Keratinocyte (primary cell): ENCODE measurements at regions not wholly inside any gene's neighbourhood (a gene's known extent, or its start where the extent isn't known, plus 50 kb on each side); places are given as distances from the start of the nearest gene placed in this dataset.

Experiments used
- DNase-seq: peaks from one replicate; pipeline ENCODE4 v3.0.0-alpha.2; 2011; ENCODE audit warnings: low read depth, missing footprints, low spot score
- FAIRE-seq: peaks from 2 replicates; lab custom pipeline; 2011; peaks lifted over from hg19 to GRCh38; lab: Jason Lieb, UNC
- H2AFZ ChIP-seq: 2 replicates; pipeline ENCODE4 v1.6.0; 2012; ENCODE audit warnings: low read length, control low read depth, inconsistent platforms; ENCODE audit not compliant: control insufficient read depth
- H3K27ac ChIP-seq: 2 replicates; pipeline ENCODE4 v1.5.1; 2011; ENCODE audit warnings: low read length; ENCODE audit not compliant: control insufficient read depth, insufficient read depth
- H3K27me3 ChIP-seq: 3 replicates; pipeline ENCODE4 v1.6.0; 2011; ENCODE audit warnings: low read length; ENCODE audit not compliant: control insufficient read depth, insufficient read depth; ENCODE audit errors: extremely low read depth
- H3K36me3 ChIP-seq, 2 experiments: 2 replicates in 1 of 2; 3 replicates in 1 of 2; pipeline ENCODE4 v1.5.1; 2011; ENCODE audit warnings: low read length in 2 of 2, mild to moderate bottlenecking in 1 of 2; ENCODE audit not compliant: control insufficient read depth in 2 of 2, insufficient read depth in 2 of 2; ENCODE audit errors: extremely low read depth in 1 of 2
- H3K4me1 ChIP-seq: 3 replicates; pipeline ENCODE4 v1.5.1; 2011; ENCODE audit warnings: low read length; ENCODE audit not compliant: control insufficient read depth, insufficient read depth; ENCODE audit errors: extremely low read depth
- H3K4me2 ChIP-seq: 3 replicates; pipeline ENCODE4 v1.6.0; 2011; ENCODE audit warnings: low read depth, low read length; ENCODE audit not compliant: control insufficient read depth, insufficient read depth; ENCODE audit errors: extremely low read depth
- H3K4me3 ChIP-seq, 3 experiments: fragments of 200-600 bp in 1 of 3; sonication (generic) in 1 of 3; 2 replicates in 2 of 3; 3 replicates in 1 of 3; pipeline ENCODE4 v1.5.1; 2011 to 2016; ENCODE audit warnings: low read length in 3 of 3, mild to moderate bottlenecking in 3 of 3, control low read depth in 2 of 3, inconsistent platforms in 1 of 3, low read depth in 1 of 3, mixed read lengths in 1 of 3, mixed run types in 1 of 3, moderate library complexity in 1 of 3; ENCODE audit not compliant: control insufficient read depth in 2 of 3, insufficient read depth in 2 of 3; ENCODE audit errors: extremely low read depth in 1 of 3
- H3K79me2 ChIP-seq: 2 replicates; pipeline ENCODE4 v1.6.0; 2012; ENCODE audit warnings: low read length; ENCODE audit not compliant: control insufficient read depth, insufficient read depth
- H3K9ac ChIP-seq: 3 replicates; pipeline ENCODE4 v1.6.0; 2011; ENCODE audit warnings: low read length; ENCODE audit not compliant: control insufficient read depth, insufficient read depth; ENCODE audit errors: extremely low read depth
- H3K9me1 ChIP-seq: 3 replicates; pipeline ENCODE4 v1.6.0; 2011; ENCODE audit warnings: low read length; ENCODE audit not compliant: control insufficient read depth, insufficient read depth; ENCODE audit errors: extremely low read depth
- H3K9me3 ChIP-seq: 2 replicates; pipeline ENCODE4 v1.5.1; 2012; ENCODE audit warnings: low read depth, low read length; ENCODE audit not compliant: control insufficient read depth
- H4K20me1 ChIP-seq: 3 replicates; pipeline ENCODE4 v1.6.0; 2011; ENCODE audit warnings: low read length; ENCODE audit not compliant: control insufficient read depth, insufficient read depth; ENCODE audit errors: extremely low read depth
- CTCF ChIP-seq, 3 experiments: IDR thresholded peaks in 1 of 3; conservative IDR thresholded peaks in 1 of 3; optimal IDR thresholded peaks in 1 of 3; 2 replicates in 2 of 3; 3 replicates in 1 of 3; pipeline versions ENCODE3 to v1.5.1; 2011; ENCODE audit warnings: low read length in 3 of 3, mild to moderate bottlenecking in 3 of 3, moderate library complexity in 2 of 3, control low read depth in 1 of 3, inconsistent platforms in 1 of 3; ENCODE audit not compliant: insufficient read depth in 2 of 3; ENCODE audit errors: extremely low read depth in 1 of 3
- EZH2 ChIP-seq: IDR thresholded peaks from one replicate; pipeline ENCODE4 v1.6.1; 2012; ENCODE audit warnings: inconsistent platforms, mild to moderate bottlenecking, low read length, moderate library complexity
- dilution Hi-C: fragments of 300-500 bp; cut with MboI; formaldehyde crosslinking; loops from one replicate; pipeline ENCODE4 v1.7.0; 2020; ENCODE audit warnings: low sequenced_read_pairs; ENCODE audit not compliant: extremely low pct_ligation_motif_present

- Histone ChIP-seq H3K27ac (no peak overlapping the region), H3K79me2 (no peaks in the 10 kb centered on the region), H3K4me1 (no peaks in the 10 kb centered on the region), H3K36me3 (no peaks in the 10 kb centered on the region), H4K20me1 (no peaks in the 10 kb centered on the region), H3K27me3 (no peaks in the 10 kb centered on the region), H3K9ac (no peak overlapping the region), H3K4me3 (no peak overlapping the region), H3K4me2 (no peak overlapping the region), H3K9me3 (peaks cover 2% of the 10 kb centered on the region), H2AFZ (no peak overlapping the region), H3K9me1 (no peaks in the 10 kb centered on the region)
- no peak for DNase-seq
- TF ChIP-seq CTCF (optimal IDR thresholded peaks at IDR 0.05 in 1 of 3, IDR thresholded peaks at IDR 0.05 in 1 of 3, conservative IDR thresholded peaks at IDR 0.05 in 1 of 3; ENCODE audit: extremely low read depth in 1 of 3, insufficient read depth in 2 of 3, low read length in 3 of 3) (no peak), EZH2 (no peak)
- no peak for FAIRE-seq
- dilution Hi-C loops = no loop called here
Measured at GRCh38 chr7:152966189-152966588, 206.6 kb downstream of the ACTR3B start.

- DNase-seq = no peak
Measured at GRCh38 chr7:152967958-152968357, 208.4 kb downstream of the ACTR3B start.

More at GRCh38 chr7:152967958-152968357, 208.4 kb downstream of the ACTR3B start:
- H3K27me3 ChIP-seq = no peaks in the 10 kb centered on the region
- H3K4me1 ChIP-seq = no peaks in the 10 kb centered on the region
- no peaks in the 10 kb centered on the region for H3K36me3 ChIP-seq
- H3K79me2 ChIP-seq = no peaks in the 10 kb centered on the region
- H3K9me1 ChIP-seq = no peaks in the 10 kb centered on the region
- TF ChIP-seq EZH2 = no peak
- no peak for TF ChIP-seq CTCF (optimal IDR thresholded peaks at IDR 0.05 in 1 of 3, IDR thresholded peaks at IDR 0.05 in 1 of 3, conservative IDR thresholded peaks at IDR 0.05 in 1 of 3; ENCODE audit: extremely low read depth in 1 of 3, insufficient read depth in 2 of 3, low read length in 3 of 3)
- no peak for FAIRE-seq
- H4K20me1 ChIP-seq = no peaks in the 10 kb centered on the region
- no peak overlapping the region for H3K4me3 ChIP-seq
- no peak overlapping the region for H2AFZ ChIP-seq
- peaks cover 2% of the 10 kb centered on the region for H3K9me3 ChIP-seq
- H3K4me2 ChIP-seq = no peak overlapping the region
- no peak overlapping the region for H3K9ac ChIP-seq
- H3K27ac ChIP-seq = no peak overlapping the region
- dilution Hi-C loops = no loop called here
